ENCODE measurements at regions not wholly inside any gene's neighbourhood (a gene's known extent, or its start where the extent isn't known, plus 50 kb on each side); places are given as distances from the start of the nearest gene placed in this dataset.
"Not testable (repeated sequence)": the region's sequence is repeated elsewhere in the genome, so short reads cannot be mapped to it uniquely, and the experiment has no call there.

DNA sequence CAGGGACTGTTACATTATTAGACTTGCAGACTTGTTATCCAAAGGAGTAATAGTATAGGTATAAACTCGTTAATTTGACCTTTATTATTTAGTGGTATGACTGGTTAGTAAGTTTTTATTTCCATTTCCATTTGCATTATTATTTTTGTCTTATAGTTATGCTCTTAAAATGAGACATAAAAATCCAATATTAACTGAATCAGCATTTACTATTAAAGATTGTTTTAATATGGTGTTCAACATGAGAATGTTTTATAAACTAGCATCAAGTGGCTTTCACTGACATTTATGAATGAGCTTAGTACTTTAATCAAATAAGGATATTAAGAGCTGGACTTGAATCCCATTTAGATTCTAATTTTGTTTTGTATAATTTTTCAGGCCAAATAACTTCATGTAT is 228.1 kb upstream of the HAND2 start:
- ATAC-seq (no peak), DNase-seq (ENCODE audit: low spot score) (no peak)
- intact Hi-C loops (cut with DNase I), result no loop called here

DNA sequence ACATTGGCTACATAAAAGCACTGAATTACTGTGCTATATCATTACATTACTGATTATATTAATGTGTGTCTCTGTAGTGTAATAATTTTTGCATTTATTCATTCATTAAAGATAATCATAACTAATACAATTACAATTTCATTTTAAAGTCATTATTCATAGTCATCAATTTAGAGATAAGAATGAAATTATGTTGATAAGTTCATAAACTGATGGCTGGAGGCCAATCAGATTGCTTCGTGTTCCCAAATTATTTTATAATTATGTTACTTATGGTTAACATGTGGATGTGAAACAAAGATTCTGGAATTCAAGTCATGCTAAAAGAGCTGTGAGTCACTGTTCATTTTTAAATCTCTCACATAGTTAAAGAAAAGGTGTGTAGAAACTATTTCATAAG is 223.4 kb upstream of the HAND2 start:
- no peak for DNase-seq (ENCODE audit: low spot score)
- ATAC-seq, result no peak
- intact Hi-C loops (cut with DNase I), result no loop called here

- intact Hi-C loops (cut with DNase I), result no loop called here
- ATAC-seq (no peak), DNase-seq (ENCODE audit: low spot score) (no peak)
These were observed 222.7 kb upstream of the HAND2 start for GRCh38 chr4:173752610-173753230.

DNA sequence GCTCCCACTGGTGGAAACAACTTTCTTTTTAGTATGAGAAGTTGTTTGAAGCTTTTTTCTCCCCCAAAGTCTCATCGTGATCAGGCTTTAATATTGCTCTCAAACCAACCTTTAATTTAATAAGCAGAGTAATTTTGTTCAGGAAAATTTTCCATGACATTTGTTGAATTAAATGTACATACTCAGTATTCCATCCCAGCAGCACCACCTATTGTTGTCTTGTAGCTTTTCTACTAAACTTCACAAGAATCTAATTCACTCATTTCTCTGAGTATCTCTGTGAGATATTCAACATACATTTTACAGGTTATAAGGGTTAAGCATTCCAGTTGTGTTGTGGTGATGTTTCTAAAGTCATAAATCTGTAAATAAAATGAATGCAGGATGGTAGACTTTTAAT is 218.3 kb upstream of the HAND2 start:
- DNase-seq (ENCODE audit: low spot score) (no peak), ATAC-seq (no peak)
- intact Hi-C loops (cut with DNase I), result no loop called here

DNA sequence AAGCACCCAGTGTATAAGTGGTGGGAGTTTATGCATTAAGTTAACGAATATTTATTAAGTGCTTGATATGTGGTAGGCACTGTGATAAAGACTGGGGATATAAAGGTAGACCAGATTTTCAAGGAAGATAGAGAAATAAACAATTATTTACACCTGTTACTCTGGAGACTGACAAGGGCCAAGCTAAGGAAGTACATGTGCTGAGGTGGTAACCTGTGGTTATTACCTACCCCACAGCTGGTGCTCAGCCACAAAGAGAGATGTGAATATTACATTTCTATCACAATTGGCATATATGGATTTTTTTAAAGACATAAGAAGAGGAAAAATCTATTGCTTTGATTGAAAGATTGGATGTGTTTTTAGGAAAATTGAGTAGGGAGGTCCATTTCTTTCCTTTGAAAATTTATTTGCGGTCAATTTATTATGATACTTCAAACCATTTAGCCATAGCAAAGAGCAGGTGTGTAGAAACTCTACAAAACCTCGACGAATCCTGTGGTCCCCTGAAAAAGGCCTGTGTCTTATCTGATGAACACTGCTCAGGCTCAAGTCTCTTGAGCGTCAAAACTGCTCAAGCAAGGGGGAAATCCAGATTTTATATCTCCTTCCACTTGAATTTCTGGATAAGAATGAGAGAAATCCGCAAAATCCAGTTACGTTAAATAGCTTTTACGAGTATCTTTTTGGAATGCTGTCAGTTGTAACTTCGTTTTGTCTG is 217.7 kb upstream of the HAND2 start:
- DNase-seq (ENCODE audit: low spot score) (no peak), ATAC-seq (no peak)
- intact Hi-C loops (cut with DNase I), result no loop called here

GRCh38 chr4:173746424-173746823 is 216.4 kb upstream of the HAND2 start:
- intact Hi-C loops (cut with DNase I), result no loop called here
- ATAC-seq, result no peak
- no peak for DNase-seq (ENCODE audit: low spot score)

GRCh38 chr4:173745765-173746164 is 215.7 kb upstream of the HAND2 start:
- ATAC-seq (no peak), DNase-seq (ENCODE audit: low spot score) (no peak)
- intact Hi-C loops (cut with DNase I), result no loop called here

DNA sequence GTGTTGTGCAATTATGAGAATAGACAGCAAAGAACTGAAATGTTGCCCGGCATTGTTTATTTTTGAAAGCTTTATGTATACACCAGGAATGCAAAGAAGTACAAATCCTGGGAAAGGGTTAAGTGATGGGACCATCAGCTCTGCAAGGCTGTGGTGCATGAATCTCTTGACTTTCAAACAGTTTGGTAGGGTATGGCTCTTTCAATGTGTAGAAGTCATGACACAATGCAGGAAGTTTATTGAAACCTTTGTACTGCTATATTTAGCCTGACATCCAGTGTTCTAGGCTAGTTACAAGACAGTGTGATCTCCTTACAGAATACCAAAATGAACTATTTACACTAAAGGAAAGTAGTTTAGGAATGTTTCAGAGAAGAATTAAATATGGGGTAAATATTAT is 206.8 kb upstream of the HAND2 start:
- no peak for DNase-seq (ENCODE audit: low spot score)
- no peak for ATAC-seq
- intact Hi-C loops (cut with DNase I), result no loop called here

DNA sequence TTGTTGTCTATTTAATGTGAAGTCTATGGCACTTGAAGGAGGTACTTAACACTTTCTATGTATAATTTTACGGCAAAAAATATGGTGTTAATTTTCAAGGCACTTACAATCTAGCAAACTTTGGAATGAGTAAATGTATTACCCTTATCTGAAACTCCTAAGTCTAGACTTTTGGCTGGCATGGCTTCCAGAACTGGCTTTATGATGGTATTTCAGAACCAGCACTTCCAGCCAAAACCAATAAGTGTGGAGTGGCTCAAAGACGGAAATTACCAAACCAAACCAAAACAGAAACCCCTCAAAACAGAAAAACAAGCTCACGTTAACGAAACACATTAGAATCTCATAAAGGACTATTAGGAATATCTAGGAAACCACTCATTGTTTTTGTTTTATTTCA is 205.6 kb upstream of the HAND2 start:
- intact Hi-C loops (cut with DNase I), result no loop called here
- DNase-seq (ENCODE audit: low spot score), result no peak

GRCh38 chr4:173735049-173735448 is 205.0 kb upstream of the HAND2 start:
- intact Hi-C loops (cut with DNase I), result no loop called here
- ATAC-seq (no peak), DNase-seq (ENCODE audit: low spot score) (no peak)

More for the DNA sequence above, 205.6 kb upstream of the HAND2 start:
- ATAC-seq, result no peak

GRCh38 chr4:173731257-173731656 is 201.2 kb upstream of the HAND2 start:
- no peak for ATAC-seq
- intact Hi-C loops (cut with DNase I), result no loop called here
- DNase-seq (ENCODE audit: low spot score), result no peak

DNA sequence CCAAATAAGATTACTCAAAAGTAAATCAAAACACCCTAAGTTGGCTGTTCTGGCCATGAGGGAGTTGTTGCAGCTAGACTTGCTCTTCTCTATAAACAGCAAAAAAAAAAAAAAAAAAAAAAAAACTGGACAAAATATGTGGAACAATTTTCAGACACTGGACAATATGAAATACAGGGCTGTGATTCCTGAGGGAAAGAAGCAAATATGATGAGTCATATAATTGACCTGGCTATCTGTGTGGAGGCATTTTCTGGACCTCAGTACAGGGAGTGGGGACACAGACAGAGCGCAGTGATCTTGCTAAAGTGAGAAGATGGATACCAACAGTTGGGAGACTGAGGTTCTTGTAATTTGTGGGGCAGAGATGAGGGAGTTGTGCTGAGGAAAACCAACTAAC is 192.0 kb upstream of the HAND2 start:
- intact Hi-C loops (cut with DNase I), result no loop called here
- no peak for ATAC-seq

DNA sequence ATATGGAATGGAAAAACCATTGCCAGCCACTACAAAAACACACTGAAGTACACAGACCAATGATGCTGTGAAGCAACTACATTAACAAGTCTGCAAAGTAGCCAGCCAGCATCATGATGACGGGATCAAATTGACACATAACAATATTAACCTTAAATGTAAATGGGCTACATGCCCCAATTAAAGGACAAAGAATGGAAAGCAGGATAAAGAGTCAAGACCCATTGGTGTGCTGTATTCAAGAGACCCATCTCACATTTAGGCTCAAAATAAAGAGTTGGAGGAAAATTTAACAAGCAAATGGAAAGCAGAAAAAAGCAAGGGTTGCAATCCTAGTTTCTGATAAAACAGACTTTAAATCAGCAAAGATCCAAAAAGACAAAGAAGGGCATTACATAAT is 188.5 kb upstream of the HAND2 start:
- DNase-seq (ENCODE audit: low spot score); ATAC-seq; intact Hi-C loops (cut with DNase I): not testable (repeated sequence)

More for the DNA sequence above, 192.0 kb upstream of the HAND2 start:
- DNase-seq (ENCODE audit: low spot score), result no peak

DNA sequence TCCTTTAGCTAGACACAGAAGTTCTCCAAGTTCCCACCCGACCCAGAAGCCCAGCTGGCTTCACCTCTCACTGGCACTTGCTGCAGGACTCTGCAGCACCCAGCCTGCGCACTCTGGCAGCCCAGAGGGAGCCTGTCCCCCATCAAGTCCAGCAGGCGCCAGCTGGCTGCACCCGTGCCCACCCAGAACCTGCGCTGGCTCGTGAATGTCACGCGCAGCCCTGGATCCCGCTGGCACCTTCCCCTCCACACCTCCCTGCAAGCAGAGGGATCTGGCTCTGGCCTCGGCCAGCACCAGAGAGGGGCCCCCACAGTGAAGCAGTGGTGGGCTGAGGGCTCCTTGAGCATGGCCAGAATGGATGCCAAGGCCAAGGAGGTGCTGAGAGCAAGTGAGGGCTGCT is 187.6 kb upstream of the HAND2 start:
- intact Hi-C loops (cut with DNase I), result no loop called here
- DNase-seq (ENCODE audit: low spot score) (no peak), ATAC-seq (no peak)

DNA sequence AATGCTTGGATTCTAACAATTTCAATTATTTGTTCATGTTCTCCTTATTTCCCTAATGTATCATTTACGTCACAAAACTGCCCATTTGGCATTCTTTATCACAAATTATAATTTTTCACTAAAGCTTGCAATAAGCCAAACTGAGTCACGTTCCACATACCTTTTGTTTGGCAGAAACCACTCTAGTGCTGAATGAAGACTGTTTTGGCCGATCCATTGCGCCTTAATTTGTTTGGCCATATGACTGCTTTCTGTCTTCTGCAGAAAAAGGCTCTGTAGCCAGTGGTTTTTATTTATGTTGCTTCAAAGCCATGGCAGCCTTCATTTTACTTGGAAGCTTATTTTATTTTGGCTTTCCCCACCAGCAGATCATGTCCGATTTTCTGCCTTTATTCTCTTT is 184.4 kb upstream of the HAND2 start:
- DNase-seq (ENCODE audit: low spot score), result no peak
- no peak for ATAC-seq
- intact Hi-C loops (cut with DNase I), result no loop called here

- DNase-seq (ENCODE audit: low spot score), result no peak
- no peak for ATAC-seq
- intact Hi-C loops (cut with DNase I), result no loop called here
These were observed 183.0 kb upstream of the HAND2 start for GRCh38 chr4:173713026-173713425.

DNA sequence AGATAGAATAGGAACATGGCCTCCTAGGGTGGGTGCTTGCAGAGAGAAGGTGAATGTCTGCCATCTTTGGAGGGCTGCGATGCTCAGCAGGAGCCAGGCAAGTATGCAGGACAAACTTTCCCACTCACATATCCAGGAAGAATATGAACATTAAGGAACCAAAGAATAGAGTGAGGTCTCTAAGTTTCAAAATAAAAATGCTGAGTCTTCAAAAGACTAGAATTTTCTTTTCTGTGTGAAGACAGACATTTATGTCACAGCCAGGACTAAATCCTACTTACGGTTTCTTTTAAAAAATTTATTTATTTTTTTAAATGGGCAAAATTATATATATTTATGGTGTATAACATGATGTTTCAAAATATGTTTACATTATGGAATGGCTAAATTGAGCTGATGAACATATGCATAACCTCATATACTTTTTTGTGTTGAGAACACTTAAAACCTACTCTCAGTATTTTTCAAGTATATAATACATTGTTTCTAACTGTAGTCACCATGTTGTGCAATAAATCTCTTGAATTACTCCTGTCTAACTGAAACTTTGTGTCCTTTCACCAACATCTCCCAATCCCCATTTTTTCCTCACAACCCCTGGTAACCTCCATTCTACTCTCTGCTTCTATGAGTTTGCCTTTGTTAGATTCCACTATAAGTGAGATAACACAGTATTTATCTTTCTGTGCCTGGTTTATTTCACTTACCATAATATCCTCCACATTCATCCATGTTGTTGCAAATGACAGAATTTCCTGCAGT is 177.8 kb upstream of the HAND2 start:
- ATAC-seq (no peak), DNase-seq (ENCODE audit: low spot score) (no peak)
- intact Hi-C loops (cut with DNase I), result no loop called here

DNA sequence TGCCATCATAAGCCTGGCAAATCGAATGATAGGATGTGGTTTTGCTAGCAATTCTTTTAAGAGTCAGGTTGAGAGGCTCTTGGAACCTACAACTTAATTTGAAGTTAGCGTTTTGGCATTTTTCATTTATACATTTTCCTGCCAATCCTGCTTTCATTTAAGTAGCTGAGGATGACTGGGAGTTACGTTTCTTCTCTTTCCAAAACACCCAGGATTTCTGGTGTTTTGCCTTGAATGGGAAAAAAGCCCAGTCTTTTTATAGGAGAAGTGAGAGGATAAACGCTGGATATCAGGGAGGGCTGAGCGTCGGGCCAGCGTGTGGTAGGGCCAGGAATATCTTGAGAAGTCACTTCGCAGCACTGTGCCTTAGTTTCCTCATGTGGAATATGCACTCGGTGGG is 174.2 kb upstream of the HAND2 start:
- DNase-seq (ENCODE audit: low spot score) (no peak), ATAC-seq (no peak)
- intact Hi-C loops (cut with DNase I), result no loop called here

DNA sequence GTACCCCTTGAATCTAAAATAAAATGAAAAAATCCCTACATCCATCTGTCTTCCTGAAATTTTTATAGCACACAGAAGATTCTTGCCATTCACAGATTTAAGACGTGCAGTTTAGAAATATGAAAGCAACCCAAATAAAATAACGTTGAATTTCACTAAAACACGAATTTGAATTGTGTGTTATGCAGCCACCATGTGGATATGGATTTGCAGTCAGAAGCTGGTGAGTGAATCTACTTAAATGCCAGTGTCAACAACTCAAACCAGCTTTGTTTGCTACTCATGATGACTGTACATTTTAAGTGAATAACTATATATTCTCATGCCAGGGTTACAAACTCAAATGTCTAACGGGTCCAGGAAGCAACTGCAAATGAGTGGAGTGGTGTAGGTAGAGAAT is 173.0 kb upstream of the HAND2 start:
- intact Hi-C loops (cut with DNase I), result no loop called here

GRCh38 chr4:173700650-173701049 is 170.6 kb upstream of the HAND2 start:
- intact Hi-C loops (cut with DNase I), result no loop called here
- no peak for DNase-seq (ENCODE audit: low spot score)
- no peak for ATAC-seq

More for the DNA sequence above, 173.0 kb upstream of the HAND2 start:
- ATAC-seq, result no peak
- DNase-seq (ENCODE audit: low spot score), result no peak

All from sciatic nerve (tissue), 2 donors.